ENCODE measurements at regions not wholly inside any gene's neighbourhood (a gene's known extent, or its start where the extent isn't known, plus 50 kb on each side); places are given as distances from the start of the nearest gene placed in this dataset.

DNA sequence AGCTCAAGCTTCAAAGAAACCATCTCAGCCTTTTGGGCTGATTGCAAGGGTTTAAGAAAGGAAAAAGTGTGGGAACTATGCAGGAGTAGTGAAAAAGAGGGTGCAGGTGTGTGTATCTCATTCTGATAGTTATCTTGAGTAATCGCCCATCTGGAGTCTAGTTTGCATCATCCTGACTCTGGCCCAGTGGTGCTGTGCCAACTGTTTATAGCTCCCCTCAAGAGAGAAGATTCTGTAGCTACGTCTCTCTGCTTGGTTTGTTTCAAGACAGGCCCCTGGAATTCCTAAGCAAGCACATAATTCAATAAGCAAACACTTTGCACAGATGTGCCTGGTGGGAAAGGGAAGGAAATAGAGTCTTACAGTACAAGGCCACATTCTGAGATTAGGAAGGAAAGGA is 144.4 kb downstream of the HAPSTR1 start:
- intact Hi-C loops (cut with DNase I): no loop called here
- DNase-seq (no peak), ATAC-seq (no peak)

- intact Hi-C loops (cut with DNase I): no loop called here
- no peak for ATAC-seq
- no peak for DNase-seq
These were observed 144.9 kb downstream of the HAPSTR1 start for GRCh38 chr16:9236319-9236718.

GRCh38 chr16:9238346-9238745 is 146.9 kb downstream of the HAPSTR1 start:
- DNase-seq (no peak), ATAC-seq (no peak)
- intact Hi-C loops (cut with DNase I): no loop called here

GRCh38 chr16:9241177-9241576 is 149.7 kb downstream of the HAPSTR1 start:
- intact Hi-C loops (cut with DNase I): no loop called here
- no peak for DNase-seq
- ATAC-seq: no peak

- DNase-seq (no peak), ATAC-seq (no peak)
- intact Hi-C loops (cut with DNase I): no loop called here
These were observed 156.7 kb downstream of the HAPSTR1 start for GRCh38 chr16:9248162-9248561.

DNA sequence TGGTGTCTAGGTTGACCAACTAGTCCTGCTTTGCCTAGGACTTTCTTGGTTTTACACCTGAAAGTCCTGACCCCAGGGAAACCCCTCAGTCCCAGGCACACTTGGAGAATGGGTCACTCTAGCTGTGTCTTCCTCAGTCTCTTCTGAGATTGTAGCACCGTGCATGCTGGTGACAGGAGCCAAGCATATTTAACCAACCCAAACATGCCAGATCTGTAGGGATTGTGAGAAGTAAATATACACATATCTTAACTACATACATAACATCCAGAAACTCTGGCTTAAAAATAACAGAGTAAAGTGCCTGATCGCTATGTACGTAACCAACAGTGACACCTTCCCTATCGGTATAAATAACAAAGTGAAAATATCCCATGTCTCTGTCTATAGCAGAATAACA is 158.1 kb downstream of the HAPSTR1 start:
- ATAC-seq (no peak), DNase-seq (no peak)
- intact Hi-C loops (cut with DNase I): no loop called here

DNA sequence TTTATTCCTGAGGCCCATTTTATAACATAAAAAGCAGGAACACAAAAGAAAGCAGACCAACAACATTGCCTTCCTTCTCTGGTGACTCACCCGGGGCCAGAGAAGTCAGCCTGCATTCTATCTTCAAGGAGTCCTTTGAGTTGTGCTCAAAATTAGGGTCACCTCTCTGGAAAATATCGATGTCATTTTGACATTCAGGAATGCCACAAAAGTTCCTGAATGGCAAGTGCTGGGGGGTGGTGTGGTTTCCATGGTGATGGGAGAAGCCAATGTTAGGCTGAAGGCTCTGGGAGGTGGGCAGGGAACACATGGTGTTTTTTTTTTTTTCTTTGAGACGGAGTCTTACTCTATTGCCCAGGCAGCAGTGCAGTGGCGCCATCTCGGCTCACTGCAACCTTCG is 159.6 kb downstream of the HAPSTR1 start:
- DNase-seq (no peak), ATAC-seq (no peak)
- intact Hi-C loops (cut with DNase I): no loop called here

DNA sequence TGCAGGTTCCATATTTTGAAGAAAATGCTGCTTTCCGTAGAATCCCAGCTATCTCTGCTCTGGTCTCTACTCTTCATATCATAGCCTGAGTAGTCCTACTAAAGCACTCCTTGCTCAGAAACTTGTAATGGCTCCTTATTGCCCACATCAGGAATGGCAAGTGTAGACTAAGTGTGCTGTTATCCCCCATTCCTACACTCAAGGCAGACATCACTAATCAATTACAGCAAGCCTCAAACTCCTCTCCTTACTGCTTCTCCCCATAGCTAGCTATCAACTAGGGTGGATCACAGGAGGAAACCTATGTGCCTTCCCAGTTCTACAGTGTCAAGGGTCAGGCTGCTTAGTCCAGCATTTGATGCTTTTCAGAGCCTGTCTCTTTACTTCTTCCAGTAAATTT is 163.4 kb downstream of the HAPSTR1 start:
- ATAC-seq: no peak
- intact Hi-C loops (cut with DNase I): loop anchor here in 1 of 2 donors (5.0 kb wide), 1 partner anchor 927 kb away; the partner anchor contains the start of gene GRIN2A
- DNase-seq: no peak

DNA sequence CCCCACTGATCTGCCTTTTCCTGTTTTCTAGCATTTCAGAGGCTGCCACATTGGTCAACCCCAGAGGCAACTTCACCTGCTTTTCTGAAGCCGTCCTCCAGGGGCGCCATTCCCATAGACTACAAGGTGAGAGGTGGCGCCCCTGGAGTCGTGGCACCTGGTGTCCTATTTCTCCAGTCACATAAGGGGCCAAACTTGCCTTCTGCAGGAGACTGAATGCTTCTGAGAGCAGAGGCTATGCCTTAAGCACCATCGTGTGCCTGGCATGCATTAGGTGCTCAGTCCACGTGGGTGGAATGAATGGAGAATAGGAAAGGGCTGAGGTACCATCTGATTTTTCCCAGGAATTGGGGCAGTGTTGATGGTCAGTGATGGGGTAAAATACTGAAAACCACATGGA is 164.8 kb downstream of the HAPSTR1 start:
- DNase-seq: no peak

GRCh38 chr16:9257843-9258242 is 166.4 kb downstream of the HAPSTR1 start:
- ATAC-seq (no peak), DNase-seq (no peak)
- intact Hi-C loops (cut with DNase I): loop anchor here in 1 of 2 donors (5.0 kb wide), 1 partner anchor 924 kb away; the partner anchor contains the start of gene GRIN2A

More for the DNA sequence above, 164.8 kb downstream of the HAPSTR1 start:
- intact Hi-C loops (cut with DNase I): loop anchor here in 1 of 2 donors (5.0 kb wide), 1 partner anchor 926 kb away; the partner anchor contains the start of gene GRIN2A
- no peak for ATAC-seq

GRCh38 chr16:9258423-9259051 is 167.1 kb downstream of the HAPSTR1 start:
- DNase-seq (peak; percentile 31), ATAC-seq (peak; percentile 57 to 59)
- intact Hi-C loops (cut with DNase I): loop anchor here in 1 of 2 donors (5.0 kb wide), 1 partner anchor 924 kb away; the partner anchor contains the start of gene GRIN2A

- ATAC-seq (no peak), DNase-seq (no peak)
- intact Hi-C loops (cut with DNase I): loop anchor here (5.0 to 10.0 kb wide), 2 partner anchors 915 to 922 kb away; partner anchors contain the start of gene GRIN2A (in 1 of the 2)
These were observed 168.6 kb downstream of the HAPSTR1 start for GRCh38 chr16:9259914-9260608.

GRCh38 chr16:9260666-9261065 is 169.2 kb downstream of the HAPSTR1 start:
- intact Hi-C loops (cut with DNase I): loop anchor here in 1 of 2 donors (10.0 kb wide), 1 partner anchor 914 kb away; no protein-coding TSS in a partner anchor
- DNase-seq: no peak
- ATAC-seq: no peak

DNA sequence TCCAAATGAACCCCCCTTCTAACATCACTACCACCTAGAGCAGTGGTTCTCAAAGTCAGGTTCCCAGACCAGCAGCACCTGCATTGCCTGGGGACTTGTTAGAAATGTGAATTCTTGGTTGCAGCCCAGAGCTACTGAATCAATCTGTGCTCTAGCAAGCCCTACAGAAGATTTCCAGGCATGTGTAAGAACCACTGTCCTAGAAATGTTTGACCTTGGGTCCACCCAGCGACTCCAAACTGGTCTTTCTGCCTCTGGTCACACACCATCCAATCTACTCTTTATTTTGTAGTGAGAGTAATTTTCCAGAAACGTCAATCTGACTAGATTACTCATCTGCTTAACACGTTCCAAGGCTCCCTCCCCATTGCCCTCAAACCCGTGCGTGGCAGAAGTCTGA is 169.9 kb downstream of the HAPSTR1 start:
- ATAC-seq (no peak), DNase-seq (no peak)
- intact Hi-C loops (cut with DNase I): loop anchor here in 1 of 2 donors (10.0 kb wide), 1 partner anchor 913 kb away; no protein-coding TSS in a partner anchor

GRCh38 chr16:9262941-9263715 is 171.7 kb downstream of the HAPSTR1 start:
- intact Hi-C loops (cut with DNase I): loop anchor here in 1 of 2 donors (10.0 kb wide), 1 partner anchor 912 kb away; no protein-coding TSS in a partner anchor
- DNase-seq (no peak), ATAC-seq (no peak)

GRCh38 chr16:9264067-9264466 is 172.6 kb downstream of the HAPSTR1 start:
- ATAC-seq (no peak), DNase-seq (no peak)
- intact Hi-C loops (cut with DNase I): loop anchor here in 1 of 2 donors (10.0 kb wide), 1 partner anchor 911 kb away; no protein-coding TSS in a partner anchor

DNA sequence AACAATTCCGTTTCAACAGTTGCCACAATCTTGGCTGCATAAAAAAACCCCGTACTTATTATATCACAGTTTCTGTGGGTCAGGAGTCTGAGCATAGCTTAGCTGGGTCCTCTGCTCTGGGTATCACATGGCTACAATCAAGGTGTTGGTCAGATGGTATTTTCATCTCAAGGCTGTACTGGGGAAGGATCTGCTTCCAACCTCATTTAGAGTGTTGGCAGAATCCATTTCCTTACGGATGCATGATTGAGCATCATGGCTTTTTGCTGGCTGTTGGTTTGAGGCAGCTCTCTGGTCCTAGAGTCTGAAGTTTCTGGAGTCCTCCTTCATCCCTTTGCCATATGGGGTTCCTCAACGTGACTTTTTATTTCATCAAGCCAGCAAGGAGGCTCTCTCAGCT is 177.0 kb downstream of the HAPSTR1 start:
- no peak for ATAC-seq
- intact Hi-C loops (cut with DNase I): loop anchor here in 1 of 2 donors (10.0 kb wide), 1 partner anchor 906 kb away; no protein-coding TSS in a partner anchor
- DNase-seq: no peak

GRCh38 chr16:9270424-9270823 is 179.0 kb downstream of the HAPSTR1 start:
- DNase-seq (no peak), ATAC-seq (no peak)
- intact Hi-C loops (cut with DNase I): no loop called here

- DNase-seq (no peak), ATAC-seq (no peak)
- intact Hi-C loops (cut with DNase I): no loop called here
These were observed 179.5 kb downstream of the HAPSTR1 start for GRCh38 chr16:9270941-9271340.
